Stimulated activated CD4-positive, alpha-beta T cell treated with anti-CD3 and anti-CD28 coated beads, Interleukin-12 subunit alpha, Interleukin-12 subunit beta, amount 100 ng/mL, for 4 hours (primary cell): ENCODE measurements at regions not wholly inside any gene's neighbourhood (a gene's known extent, or its start where the extent isn't known, plus 50 kb on each side); places are given as distances from the start of the nearest gene placed in this dataset.

Experiments
- DNase-seq: peaks from one replicate; pipeline ENCODE4 v3.0.0-alpha.2; 2020

GRCh38 chr4:138919094-138919936 is 96.3 kb upstream of the NOCT start:
- peak; percentile 39 for DNase-seq

- DNase-seq = no peak
Observed at GRCh38 chr4:138918169-138918869, 97.3 kb upstream of the NOCT start.

- DNase-seq = no peak
Observed at GRCh38 chr4:138916763-138917162, 98.8 kb upstream of the NOCT start.

- DNase-seq = no peak
Observed at GRCh38 chr4:138915756-138916155, 99.8 kb upstream of the NOCT start.

GRCh38 chr4:138912704-138913340 is 102.8 kb upstream of the NOCT start:
- no peak for DNase-seq

- no peak for DNase-seq
Observed at GRCh38 chr4:138911909-138912703, 103.5 kb upstream of the NOCT start.

- no peak for DNase-seq
Observed at GRCh38 chr4:138910914-138911336, 104.7 kb upstream of the NOCT start.

- no peak for DNase-seq
Observed at GRCh38 chr4:138910195-138910913, 105.2 kb upstream of the NOCT start.

GRCh38 chr4:138909587-138909986 is 106.0 kb upstream of the NOCT start:
- DNase-seq = no peak

- DNase-seq = no peak
Observed at GRCh38 chr4:138908134-138908533, 107.4 kb upstream of the NOCT start.

GRCh38 chr4:138907174-138907573 is 108.4 kb upstream of the NOCT start:
- DNase-seq = no peak

- DNase-seq = no peak
Observed at GRCh38 chr4:138904793-138905192, 110.8 kb upstream of the NOCT start.

GRCh38 chr4:138903185-138903584 is 112.4 kb upstream of the NOCT start:
- no peak for DNase-seq

- DNase-seq = no peak
Observed at GRCh38 chr4:138902705-138903104, 112.9 kb upstream of the NOCT start.

GRCh38 chr4:138901177-138901576 is 114.4 kb upstream of the NOCT start:
- no peak for DNase-seq

GRCh38 chr4:138899999-138900398 is 115.6 kb upstream of the NOCT start:
- DNase-seq = no peak

- no peak for DNase-seq
Observed at GRCh38 chr4:138898282-138898681, 117.3 kb upstream of the NOCT start.

- DNase-seq = no peak
Observed at GRCh38 chr4:138897811-138898226, 117.8 kb upstream of the NOCT start.

- no peak for DNase-seq
Observed at GRCh38 chr4:138894709-138895108, 120.9 kb upstream of the NOCT start.

- no peak for DNase-seq
Observed at GRCh38 chr4:138894011-138894410, 121.6 kb upstream of the NOCT start.

- DNase-seq = no peak
Observed at GRCh38 chr4:138892483-138893407, 122.8 kb upstream of the NOCT start.
